OCI-LY1 (cell line): ENCODE measurements at regions not wholly inside any gene's neighbourhood (a gene's known extent, or its start where the extent isn't known, plus 50 kb on each side); places are given as distances from the start of the nearest gene placed in this dataset.

ENCODE experiments used
- EZH2 ChIP-seq: fragments of 200-600 bp; sonication (generic), shearing (Covaris generic); IDR thresholded peaks from 2 replicates; pipeline ENCODE4 v1.8.0; 2017; ENCODE audit warnings: borderline replicate concordance, mixed run types, mild to moderate bottlenecking, antibody characterized with exemption, low read length, moderate library complexity, mixed read lengths
- TF ChIP-seq, protein P1 (sequence below): fragments of 200-600 bp; sonication (generic), shearing (Covaris generic); IDR thresholded peaks from 2 replicates; pipeline ENCODE4 v1.5.1; 2017; ENCODE audit warnings: mild to moderate bottlenecking, antibody characterized with exemption, low read length, moderate library complexity, mixed read lengths

DNA sequence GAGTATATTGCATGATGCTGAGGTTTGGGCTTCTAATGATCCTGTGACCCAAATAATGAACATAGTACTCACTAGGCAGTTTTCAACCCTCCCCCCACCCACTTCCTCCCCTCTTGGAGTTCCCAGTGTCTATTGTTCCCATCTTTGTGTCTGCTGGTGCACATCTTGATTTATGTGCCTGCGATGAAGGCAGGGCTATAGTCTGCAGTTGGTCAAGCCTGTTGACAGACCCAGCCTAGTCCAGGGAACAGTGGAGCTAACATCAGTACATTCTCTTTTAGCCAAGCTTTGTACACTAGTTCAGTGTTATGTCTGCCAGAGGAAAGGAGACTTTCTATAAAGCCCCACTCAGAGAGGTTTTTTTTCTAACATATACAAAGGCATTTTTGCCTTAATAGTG is 287.6 kb downstream of the CPS1 start:
- no peak for TF ChIP-seq EZH2
- TF ChIP-seq, protein P1, sequence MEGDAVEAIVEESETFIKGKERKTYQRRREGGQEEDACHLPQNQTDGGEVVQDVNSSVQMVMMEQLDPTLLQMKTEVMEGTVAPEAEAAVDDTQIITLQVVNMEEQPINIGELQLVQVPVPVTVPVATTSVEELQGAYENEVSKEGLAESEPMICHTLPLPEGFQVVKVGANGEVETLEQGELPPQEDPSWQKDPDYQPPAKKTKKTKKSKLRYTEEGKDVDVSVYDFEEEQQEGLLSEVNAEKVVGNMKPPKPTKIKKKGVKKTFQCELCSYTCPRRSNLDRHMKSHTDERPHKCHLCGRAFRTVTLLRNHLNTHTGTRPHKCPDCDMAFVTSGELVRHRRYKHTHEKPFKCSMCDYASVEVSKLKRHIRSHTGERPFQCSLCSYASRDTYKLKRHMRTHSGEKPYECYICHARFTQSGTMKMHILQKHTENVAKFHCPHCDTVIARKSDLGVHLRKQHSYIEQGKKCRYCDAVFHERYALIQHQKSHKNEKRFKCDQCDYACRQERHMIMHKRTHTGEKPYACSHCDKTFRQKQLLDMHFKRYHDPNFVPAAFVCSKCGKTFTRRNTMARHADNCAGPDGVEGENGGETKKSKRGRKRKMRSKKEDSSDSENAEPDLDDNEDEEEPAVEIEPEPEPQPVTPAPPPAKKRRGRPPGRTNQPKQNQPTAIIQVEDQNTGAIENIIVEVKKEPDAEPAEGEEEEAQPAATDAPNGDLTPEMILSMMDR, result no peak
